ENCODE measurements at regions not wholly inside any gene's neighbourhood (a gene's known extent, or its start where the extent isn't known, plus 50 kb on each side); places are given as distances from the start of the nearest gene placed in this dataset.

GRCh38 chr13:22031702-22032286 lies 360.9 kb downstream of the FGF9 start:
- no peaks in the 10 kb centered on the region for H3K9me2 ChIP-seq
- H3K4me2 ChIP-seq = no peak overlapping the region
- H3K27ac ChIP-seq (ENCODE audit: low read depth in 2 of 2, low read length in 1 of 2) = no peak overlapping the region
- no peak overlapping the region for H3K9ac ChIP-seq
- no peak for TF ChIP-seq MEF2A (IDR thresholded peaks at IDR 0.05; ENCODE audit: borderline replicate concordance, low read depth)
- TF ChIP-seq ZBTB33 (IDR thresholded peaks at IDR 0.05; ENCODE audit: borderline replicate concordance, low read depth) = no peak
- TF ChIP-seq GABPA (IDR thresholded peaks at IDR 0.05; ENCODE audit: low read depth) = no peak
- no peak for TF ChIP-seq RCOR1 (IDR thresholded peaks at IDR 0.05; ENCODE audit: low read length)
- TF ChIP-seq SMC3 (IDR thresholded peaks at IDR 0.05; ENCODE audit: low read depth, low read length) = no peak
- no peak for TF ChIP-seq NFIC (IDR thresholded peaks at IDR 0.05; ENCODE audit: borderline replicate concordance)
- no peak for TF ChIP-seq PBX3 (IDR thresholded peaks at IDR 0.05)
- no peak for TF ChIP-seq SIN3A (IDR thresholded peaks at IDR 0.05; ENCODE audit: borderline replicate concordance, low read depth, low read length)
- no peak for TF ChIP-seq GATA2 (CRISPR knock-in tag; IDR thresholded peaks at IDR 0.05)
- TF ChIP-seq MAX (IDR thresholded peaks at IDR 0.05; ENCODE audit: low read depth) = no peak
- TF ChIP-seq POLR2AphosphoS5 (IDR thresholded peaks at IDR 0.05; ENCODE audit: low read depth, low read length) = no peak
- TF ChIP-seq CTCF (IDR thresholded peaks at IDR 0.05) = no peak
- TF ChIP-seq RAD21 (IDR thresholded peaks at IDR 0.05; ENCODE audit: low read length) = no peak
- TF ChIP-seq EP300 (IDR thresholded peaks at IDR 0.05; ENCODE audit: borderline replicate concordance in 1 of 2, low read depth in 1 of 2, low read length in 1 of 2) = no peak
- no peak for TF ChIP-seq CHD2 (IDR thresholded peaks at IDR 0.05; ENCODE audit: low read length, partially characterized antibody)
- no peak for TF ChIP-seq FOXM1 (IDR thresholded peaks at IDR 0.05; ENCODE audit: low read depth)
- no peak for TF ChIP-seq YY1 (IDR thresholded peaks at IDR 0.05; ENCODE audit: low read depth)
- TF ChIP-seq TEAD4 (IDR thresholded peaks at IDR 0.05; ENCODE audit: borderline replicate concordance, insufficient read depth) = no peak
- CTCF ChIA-PET = no interaction called here
- H3K4me3 ChIP-seq (ENCODE audit: low read depth in 2 of 2, low read length in 1 of 2) = no peak overlapping the region
- no peaks in the 10 kb centered on the region for H3K79me2 ChIP-seq (ENCODE audit: insufficient read depth)
- H4K20me1 ChIP-seq (ENCODE audit: insufficient read depth) = no peaks in the 10 kb centered on the region
- POLR2A ChIA-PET = no interaction called here
- H3F3A ChIP-seq (replicated peaks; ENCODE audit: insufficient read depth) = no peaks in the 10 kb centered on the region
- H3K27me3 ChIP-seq (ENCODE audit: insufficient read depth) = no peaks in the 10 kb centered on the region
- H3K9me3 ChIP-seq = no peaks in the 10 kb centered on the region
- WGBS (ENCODE audit: low lambda C conversion rate) = 2% methylated on average over 5 of the region's 5 CpGs
- H3K36me3 ChIP-seq (replicated peaks in 1 of 2; ENCODE audit: control insufficient read depth in 1 of 2, insufficient read depth in 2 of 2, low read length in 1 of 2) = no peaks in the 10 kb centered on the region
- DNase-seq = no peak
- no peaks in the 10 kb centered on the region for H3K4me1 ChIP-seq (ENCODE audit: control insufficient read depth in 1 of 2, insufficient read depth in 2 of 2, low read depth in 1 of 2, low read length in 1 of 2)
- no peak overlapping the region for H2AFZ ChIP-seq (ENCODE audit: low read depth)

Data from SK-N-SH (cell line).